Panc1 (cell line): ENCODE measurements at regions not wholly inside any gene's neighbourhood (a gene's known extent, or its start where the extent isn't known, plus 50 kb on each side); places are given as distances from the start of the nearest gene placed in this dataset.

Source experiments
- ATAC-seq: fragments of 200-7000 bp; cut with Tn5 transposase; 2 replicates; pipeline ENCODE4 v1.9.1; 2020; ENCODE audit warnings: mild to moderate bottlenecking, moderate library complexity
- BruUV-seq: library from RNA; stranded (reverse); fragments of 400-500 nt; replicated peaks from 2 replicates; lab custom pipeline; 2021; lab: Mats Ljungman, UMichigan
- CTCF ChIA-PET: fragments of 300-600 bp; sonication (Branson Sonifier 250); formaldehyde crosslinking; loops from one replicate; lab custom pipeline; 2022; ENCODE audit warnings: antibody characterized with exemption; lab: Charles Lee
- POLR2A ChIA-PET: fragments of 300-600 bp; sonication (Branson Sonifier 250); formaldehyde crosslinking; loops from one replicate; lab custom pipeline; 2022; ENCODE audit warnings: antibody characterized with exemption; lab: Charles Lee
- DNase-seq: peaks from one replicate; pipeline ENCODE4 v3.0.0-alpha.2; 2010; ENCODE audit warnings: low read depth, low spot score
- H3K27ac ChIP-seq: 2 replicates; pipeline ENCODE4 v1.5.1; 2011; ENCODE audit warnings: mild to moderate bottlenecking, low read length, inconsistent platforms
- H3K27me3 ChIP-seq: fragments of 200-500 bp; sonication (Bioruptor generic); 2 replicates; pipeline ENCODE4 v1.6.0; 2014; ENCODE audit warnings: low read length, inconsistent platforms; ENCODE audit not compliant: control insufficient read depth, insufficient read depth
- H3K36me3 ChIP-seq: fragments of 200-500 bp; sonication (Bioruptor generic); 2 replicates; pipeline ENCODE4 v1.5.1; 2014; ENCODE audit warnings: inconsistent platforms, mild to moderate bottlenecking, low read length, moderate library complexity; ENCODE audit not compliant: control insufficient read depth, insufficient read depth
- H3K4me1 ChIP-seq: 2 replicates; pipeline ENCODE4 v1.5.1; 2011; ENCODE audit warnings: inconsistent platforms, mild to moderate bottlenecking, low read length, moderate library complexity; ENCODE audit not compliant: control insufficient read depth, insufficient read depth
- H3K4me3 ChIP-seq, 2 experiments: 2 replicates each; pipeline ENCODE4 v1.5.1; 2011 to 2012; ENCODE audit warnings: low read depth in 2 of 2, low read length in 2 of 2, mild to moderate bottlenecking in 2 of 2, inconsistent platforms in 1 of 2, moderate library complexity in 1 of 2
- H3K9me3 ChIP-seq: fragments of 200-500 bp; sonication (Bioruptor generic); 2 replicates; pipeline ENCODE4 v1.5.1; 2014; ENCODE audit warnings: low read depth, mild to moderate bottlenecking, inconsistent platforms, low read length, moderate library complexity; ENCODE audit not compliant: control insufficient read depth, insufficient read depth
- POLR2AphosphoS5 ChIP-seq: IDR thresholded peaks from 2 replicates; pipeline ENCODE4 v1.6.1; 2012; ENCODE audit warnings: mild to moderate bottlenecking, low read depth, low read length, moderate library complexity
- SIN3A ChIP-seq: IDR thresholded peaks from 2 replicates; pipeline ENCODE4 v1.6.1; 2012; ENCODE audit warnings: low read depth, mild to moderate bottlenecking, low read length, moderate library complexity, borderline replicate concordance; ENCODE audit not compliant: insufficient read depth
- TCF7L2 ChIP-seq: IDR thresholded peaks from 2 replicates; pipeline ENCODE4 v1.6.1; 2011; ENCODE audit warnings: mild to moderate bottlenecking, low read depth, low read length, inconsistent platforms
- in situ Hi-C: cut with HindIII; loops from 2 replicates; pipeline ENCODE4 v1.10.0; 2016; ENCODE audit warnings: low sequenced_read_pairs, low pct_unique_long_range_greater_than_20kb
- intact Hi-C: fragments of 100-400 bp; cut with micrococcal nuclease; formaldehyde crosslinking; loops from one replicate; pipeline ENCODE4 v1.10.0; 2022; ENCODE audit not compliant: unreplicated experiment
- TF ChIP-seq, protein P1 (sequence below): fragments of 450-650 bp; IDR thresholded peaks from 2 replicates; pipeline ENCODE4 v1.5.1; 2017; ENCODE audit warnings: mild to moderate bottlenecking
- TF ChIP-seq, protein P2 (sequence below), 2 experiments: IDR thresholded peaks; 2 replicates each; pipeline ENCODE4 v1.6.1; 2011 to 2012; ENCODE audit warnings: low read depth in 2 of 2, control low read depth in 1 of 2, low read length in 1 of 2, mild to moderate bottlenecking in 1 of 2, moderate library complexity in 1 of 2; ENCODE audit not compliant: insufficient read depth in 1 of 2

DNA sequence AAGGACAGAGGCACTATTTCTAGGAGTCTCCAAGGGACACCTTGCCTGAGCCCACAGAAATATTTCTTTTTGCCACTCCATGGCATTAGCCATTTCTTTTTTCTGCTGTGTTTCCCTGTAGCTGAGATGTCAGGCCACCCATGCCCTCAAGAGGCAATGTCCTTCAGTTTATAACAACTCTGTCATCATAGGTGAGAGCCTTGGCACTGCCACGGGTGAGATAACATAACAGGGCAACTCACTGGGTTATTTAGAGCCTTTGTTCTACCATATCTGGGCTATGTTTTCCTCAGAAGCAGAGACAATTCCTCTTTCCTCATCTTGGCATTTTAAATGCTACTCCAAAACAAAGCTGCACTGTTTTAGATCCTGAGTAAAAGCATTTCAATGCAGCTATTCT lies 99.9 kb upstream of the MAOA start:
- no peak for TF ChIP-seq TCF7L2
- TF ChIP-seq, protein P1, sequence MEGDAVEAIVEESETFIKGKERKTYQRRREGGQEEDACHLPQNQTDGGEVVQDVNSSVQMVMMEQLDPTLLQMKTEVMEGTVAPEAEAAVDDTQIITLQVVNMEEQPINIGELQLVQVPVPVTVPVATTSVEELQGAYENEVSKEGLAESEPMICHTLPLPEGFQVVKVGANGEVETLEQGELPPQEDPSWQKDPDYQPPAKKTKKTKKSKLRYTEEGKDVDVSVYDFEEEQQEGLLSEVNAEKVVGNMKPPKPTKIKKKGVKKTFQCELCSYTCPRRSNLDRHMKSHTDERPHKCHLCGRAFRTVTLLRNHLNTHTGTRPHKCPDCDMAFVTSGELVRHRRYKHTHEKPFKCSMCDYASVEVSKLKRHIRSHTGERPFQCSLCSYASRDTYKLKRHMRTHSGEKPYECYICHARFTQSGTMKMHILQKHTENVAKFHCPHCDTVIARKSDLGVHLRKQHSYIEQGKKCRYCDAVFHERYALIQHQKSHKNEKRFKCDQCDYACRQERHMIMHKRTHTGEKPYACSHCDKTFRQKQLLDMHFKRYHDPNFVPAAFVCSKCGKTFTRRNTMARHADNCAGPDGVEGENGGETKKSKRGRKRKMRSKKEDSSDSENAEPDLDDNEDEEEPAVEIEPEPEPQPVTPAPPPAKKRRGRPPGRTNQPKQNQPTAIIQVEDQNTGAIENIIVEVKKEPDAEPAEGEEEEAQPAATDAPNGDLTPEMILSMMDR: no peak
- no peak for TF ChIP-seq POLR2AphosphoS5
- TF ChIP-seq, protein P2, sequence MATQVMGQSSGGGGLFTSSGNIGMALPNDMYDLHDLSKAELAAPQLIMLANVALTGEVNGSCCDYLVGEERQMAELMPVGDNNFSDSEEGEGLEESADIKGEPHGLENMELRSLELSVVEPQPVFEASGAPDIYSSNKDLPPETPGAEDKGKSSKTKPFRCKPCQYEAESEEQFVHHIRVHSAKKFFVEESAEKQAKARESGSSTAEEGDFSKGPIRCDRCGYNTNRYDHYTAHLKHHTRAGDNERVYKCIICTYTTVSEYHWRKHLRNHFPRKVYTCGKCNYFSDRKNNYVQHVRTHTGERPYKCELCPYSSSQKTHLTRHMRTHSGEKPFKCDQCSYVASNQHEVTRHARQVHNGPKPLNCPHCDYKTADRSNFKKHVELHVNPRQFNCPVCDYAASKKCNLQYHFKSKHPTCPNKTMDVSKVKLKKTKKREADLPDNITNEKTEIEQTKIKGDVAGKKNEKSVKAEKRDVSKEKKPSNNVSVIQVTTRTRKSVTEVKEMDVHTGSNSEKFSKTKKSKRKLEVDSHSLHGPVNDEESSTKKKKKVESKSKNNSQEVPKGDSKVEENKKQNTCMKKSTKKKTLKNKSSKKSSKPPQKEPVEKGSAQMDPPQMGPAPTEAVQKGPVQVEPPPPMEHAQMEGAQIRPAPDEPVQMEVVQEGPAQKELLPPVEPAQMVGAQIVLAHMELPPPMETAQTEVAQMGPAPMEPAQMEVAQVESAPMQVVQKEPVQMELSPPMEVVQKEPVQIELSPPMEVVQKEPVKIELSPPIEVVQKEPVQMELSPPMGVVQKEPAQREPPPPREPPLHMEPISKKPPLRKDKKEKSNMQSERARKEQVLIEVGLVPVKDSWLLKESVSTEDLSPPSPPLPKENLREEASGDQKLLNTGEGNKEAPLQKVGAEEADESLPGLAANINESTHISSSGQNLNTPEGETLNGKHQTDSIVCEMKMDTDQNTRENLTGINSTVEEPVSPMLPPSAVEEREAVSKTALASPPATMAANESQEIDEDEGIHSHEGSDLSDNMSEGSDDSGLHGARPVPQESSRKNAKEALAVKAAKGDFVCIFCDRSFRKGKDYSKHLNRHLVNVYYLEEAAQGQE (IDR thresholded peaks at IDR 0.05; ENCODE audit: insufficient read depth in 1 of 2, low read depth in 2 of 2, low read length in 1 of 2): no peak
- no peak for TF ChIP-seq SIN3A
- no peak for DNase-seq
- in situ Hi-C loops (no loop called here), intact Hi-C loops (loop anchor here (10.0 kb wide), 1 partner anchor 201 kb away; no protein-coding TSS in a partner anchor)
- no peaks in the 10 kb centered on the region for H3K9me3 ChIP-seq
- no TSS peak for BruUV-seq
- ATAC-seq: no peak
- no peak overlapping the region for H3K27ac ChIP-seq
- H3K27me3 ChIP-seq: no peaks in the 10 kb centered on the region
- no peaks in the 10 kb centered on the region for H3K36me3 ChIP-seq
- ChIA-PET CTCF (no interaction called here), POLR2A (no interaction called here)
- no peak overlapping the region for H3K4me3 ChIP-seq
- no peaks in the 10 kb centered on the region for H3K4me1 ChIP-seq

DNA sequence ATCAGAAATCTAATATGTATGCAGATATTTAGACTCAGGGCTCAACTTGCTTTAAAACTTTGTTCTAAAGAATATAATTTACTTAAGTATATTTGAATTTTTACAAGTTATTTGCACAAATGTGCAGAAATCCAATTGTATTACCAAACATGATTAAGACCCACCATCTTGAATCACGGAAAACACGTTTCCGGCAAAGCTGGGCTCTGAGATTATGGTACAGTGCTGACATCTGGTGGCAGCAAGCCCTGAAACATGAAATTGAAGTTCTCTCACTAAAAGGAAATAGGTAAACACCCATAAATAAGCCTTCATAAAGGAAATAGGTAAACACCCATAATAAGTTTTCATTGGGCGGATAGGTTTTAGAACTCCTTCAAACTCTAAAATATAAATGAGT lies 98.3 kb upstream of the MAOA start:
- POLR2A ChIA-PET: no interaction called here
- Histone ChIP-seq H3K27ac (no peak overlapping the region), H3K27me3 (no peaks in the 10 kb centered on the region), H3K9me3 (no peaks in the 10 kb centered on the region), H3K36me3 (no peaks in the 10 kb centered on the region), H3K4me3 (no peak overlapping the region), H3K4me1 (no peaks in the 10 kb centered on the region)
- intact Hi-C loops: loop anchor here (10.0 kb wide), 1 partner anchor 203 kb away; no protein-coding TSS in a partner anchor
- CTCF ChIA-PET: no interaction called here
- in situ Hi-C loops: no loop called here
- ATAC-seq (no peak), DNase-seq (peak; percentile 25)
- BruUV-seq: no TSS peak
- TF ChIP-seq, protein P1: peak; percentile 62; the same call in 1 of the 2 replicates
- no peak for TF ChIP-seq SIN3A
- TF ChIP-seq, protein P2 (IDR thresholded peaks at IDR 0.05; ENCODE audit: insufficient read depth in 1 of 2, low read depth in 2 of 2, low read length in 1 of 2): no peak
- no peak for TF ChIP-seq TCF7L2
